ENCODE measurements at regions not wholly inside any gene's neighbourhood (a gene's known extent, or its start where the extent isn't known, plus 50 kb on each side); places are given as distances from the start of the nearest gene placed in this dataset.
"Not testable (repeated sequence)": the region's sequence is repeated elsewhere in the genome, so short reads cannot be mapped to it uniquely, and the experiment has no call there.

DNA sequence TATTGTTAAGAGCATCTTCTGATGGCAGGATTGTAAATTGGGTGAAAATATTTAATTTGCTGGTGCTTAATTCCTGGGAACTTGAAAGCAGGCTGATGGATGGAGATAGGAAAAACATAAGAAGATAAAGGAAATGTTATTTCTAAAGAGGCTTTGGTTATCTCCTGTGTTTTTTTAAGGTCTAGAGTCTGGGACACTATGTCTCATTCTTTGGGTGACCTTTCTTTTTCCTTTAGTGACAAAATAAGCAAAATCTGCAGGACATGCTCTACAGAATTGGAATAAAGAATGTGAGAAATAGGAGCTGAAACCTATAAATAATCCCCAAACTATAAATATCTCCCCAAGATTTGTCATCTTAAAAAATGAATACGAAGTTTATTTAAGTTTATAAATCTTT is 241.7 kb downstream of the DSC3 start:
- no peak for DNase-seq (ENCODE audit: extremely low spot score, unreplicated experiment)
- Mint-ChIP-seq H3K4me1 (ENCODE audit: unreplicated experiment) (no peaks in the 10 kb centered on the region), H3K9me3 (no peaks in the 10 kb centered on the region), H3K27ac (no peak overlapping the region), H3K27me3 (no peaks in the 10 kb centered on the region), H3K4me3 (no peak overlapping the region), H3K36me3 (no peaks in the 10 kb centered on the region)
- TF ChIP-seq, protein P1, sequence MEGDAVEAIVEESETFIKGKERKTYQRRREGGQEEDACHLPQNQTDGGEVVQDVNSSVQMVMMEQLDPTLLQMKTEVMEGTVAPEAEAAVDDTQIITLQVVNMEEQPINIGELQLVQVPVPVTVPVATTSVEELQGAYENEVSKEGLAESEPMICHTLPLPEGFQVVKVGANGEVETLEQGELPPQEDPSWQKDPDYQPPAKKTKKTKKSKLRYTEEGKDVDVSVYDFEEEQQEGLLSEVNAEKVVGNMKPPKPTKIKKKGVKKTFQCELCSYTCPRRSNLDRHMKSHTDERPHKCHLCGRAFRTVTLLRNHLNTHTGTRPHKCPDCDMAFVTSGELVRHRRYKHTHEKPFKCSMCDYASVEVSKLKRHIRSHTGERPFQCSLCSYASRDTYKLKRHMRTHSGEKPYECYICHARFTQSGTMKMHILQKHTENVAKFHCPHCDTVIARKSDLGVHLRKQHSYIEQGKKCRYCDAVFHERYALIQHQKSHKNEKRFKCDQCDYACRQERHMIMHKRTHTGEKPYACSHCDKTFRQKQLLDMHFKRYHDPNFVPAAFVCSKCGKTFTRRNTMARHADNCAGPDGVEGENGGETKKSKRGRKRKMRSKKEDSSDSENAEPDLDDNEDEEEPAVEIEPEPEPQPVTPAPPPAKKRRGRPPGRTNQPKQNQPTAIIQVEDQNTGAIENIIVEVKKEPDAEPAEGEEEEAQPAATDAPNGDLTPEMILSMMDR (conservative IDR thresholded peaks at IDR 0.05) = no peak

DNA sequence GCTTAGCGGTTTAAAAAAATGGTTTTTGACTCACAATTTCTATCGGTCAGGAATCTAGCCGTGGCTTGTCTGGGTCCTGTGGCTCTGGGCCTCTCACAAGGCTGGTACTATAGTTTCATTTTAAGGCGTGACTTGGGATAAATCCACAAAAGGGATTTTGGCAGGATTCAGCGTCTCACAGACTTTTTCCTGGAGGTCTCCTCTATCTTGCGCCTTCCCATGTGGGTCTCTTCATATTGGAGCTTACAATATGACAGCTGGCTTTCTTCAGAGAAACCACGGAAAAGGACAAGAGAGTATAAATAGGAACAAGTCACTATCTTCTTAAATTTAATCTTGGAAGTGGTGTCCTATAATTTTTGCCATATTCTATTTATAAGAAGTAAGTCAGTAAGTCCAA is 250.5 kb downstream of the DSC3 start:
- no peak for DNase-seq (ENCODE audit: extremely low spot score, unreplicated experiment)
- no peaks in the 10 kb centered on the region for H3K4me1 Mint-ChIP-seq (ENCODE audit: unreplicated experiment)
- no peak overlapping the region for H3K27ac Mint-ChIP-seq
- H3K36me3 Mint-ChIP-seq = no peaks in the 10 kb centered on the region
- H3K9me3 Mint-ChIP-seq = no peaks in the 10 kb centered on the region
- TF ChIP-seq, protein P1 (conservative IDR thresholded peaks at IDR 0.05) = no peak
- H3K4me3 Mint-ChIP-seq = no peak overlapping the region
- no peaks in the 10 kb centered on the region for H3K27me3 Mint-ChIP-seq

DNA sequence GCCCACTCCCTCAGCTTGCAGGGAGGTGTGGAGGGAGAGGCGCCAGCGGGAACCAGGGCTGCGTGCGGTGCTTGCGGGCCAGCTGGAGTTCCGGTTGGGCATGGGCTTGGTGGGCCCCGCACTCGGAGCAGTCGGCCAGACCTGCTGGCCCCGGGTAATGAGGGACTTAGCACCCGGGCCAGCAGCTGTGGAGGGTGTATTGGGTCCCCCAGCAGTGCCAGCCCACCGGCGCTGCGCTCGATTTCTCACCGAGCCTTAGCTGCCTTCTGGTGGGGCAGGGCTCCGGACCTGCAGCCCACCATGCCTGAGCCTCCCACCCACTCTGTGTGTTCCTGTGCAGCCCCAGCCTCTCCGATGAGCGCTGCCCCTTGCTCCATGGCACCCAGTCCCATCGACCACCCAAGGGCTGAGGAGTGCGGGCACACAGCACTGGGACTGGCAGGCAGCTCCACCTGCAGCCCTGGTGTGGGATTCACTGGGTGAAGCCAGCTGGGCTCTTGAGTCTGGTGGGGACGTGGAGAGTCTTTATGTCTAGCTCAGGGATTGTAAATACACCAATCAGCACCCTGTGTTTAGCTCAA is 254.0 kb downstream of the DSC3 start:
- not testable (repeated sequence) for DNase-seq (ENCODE audit: extremely low spot score, unreplicated experiment); H3K27ac Mint-ChIP-seq; H3K36me3 Mint-ChIP-seq; H3K4me1 Mint-ChIP-seq (ENCODE audit: unreplicated experiment); H3K4me3 Mint-ChIP-seq; H3K9me3 Mint-ChIP-seq; H3K27me3 Mint-ChIP-seq

DNA sequence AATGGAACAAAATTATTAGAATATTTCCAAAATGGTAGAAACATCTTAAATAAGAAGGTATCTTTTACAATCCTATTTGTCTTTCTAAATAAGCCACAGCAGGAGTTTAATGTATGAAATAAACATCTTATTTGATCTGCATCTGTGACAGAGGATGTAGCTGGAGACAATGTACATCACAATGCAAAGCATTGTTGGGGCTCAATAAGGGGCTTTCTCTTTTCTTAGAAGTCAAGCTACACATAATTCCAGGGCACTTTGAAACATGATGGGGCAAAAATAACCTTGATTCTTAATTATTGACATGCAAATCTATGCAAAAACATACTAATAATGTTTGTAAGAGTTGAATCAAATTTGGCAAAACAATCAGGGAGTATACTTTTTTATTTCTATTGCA is 255.1 kb downstream of the DSC3 start:
- Mint-ChIP-seq H3K4me1 (ENCODE audit: unreplicated experiment) (no peaks in the 10 kb centered on the region), H3K4me3 (no peak overlapping the region), H3K9me3 (no peaks in the 10 kb centered on the region), H3K27me3 (no peaks in the 10 kb centered on the region), H3K27ac (no peak overlapping the region), H3K36me3 (no peaks in the 10 kb centered on the region)
- TF ChIP-seq, protein P1 (conservative IDR thresholded peaks at IDR 0.05) = no peak
- DNase-seq (ENCODE audit: extremely low spot score, unreplicated experiment) = no peak

DNA sequence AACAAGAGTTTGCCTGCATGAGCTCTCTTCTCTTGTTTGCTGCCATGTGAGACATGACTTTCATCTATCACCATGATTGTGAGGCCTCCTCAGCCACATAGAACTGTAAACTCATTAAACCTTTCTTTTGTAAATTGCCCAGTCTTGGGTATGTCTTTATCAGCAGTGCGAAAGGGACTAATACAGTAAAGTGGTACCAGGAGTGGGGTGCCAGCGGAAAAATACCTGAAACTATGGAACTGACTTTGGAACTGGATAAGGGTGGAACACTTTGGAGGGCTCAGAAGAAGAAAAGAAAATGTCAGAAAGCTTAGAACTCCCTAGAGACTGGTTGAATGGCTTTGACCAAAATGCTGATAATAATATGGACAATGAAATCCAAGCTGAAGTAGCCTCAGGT is 260.9 kb downstream of the DSC3 start:
- TF ChIP-seq, protein P1 (conservative IDR thresholded peaks at IDR 0.05) = no peak
- peaks cover 5% of the 10 kb centered on the region for H3K9me3 Mint-ChIP-seq
- no peak overlapping the region for H3K4me3 Mint-ChIP-seq
- H3K4me1 Mint-ChIP-seq (ENCODE audit: unreplicated experiment) = no peaks in the 10 kb centered on the region
- H3K36me3 Mint-ChIP-seq = no peaks in the 10 kb centered on the region
- DNase-seq (ENCODE audit: extremely low spot score, unreplicated experiment) = no peak
- no peaks in the 10 kb centered on the region for H3K27me3 Mint-ChIP-seq
- H3K27ac Mint-ChIP-seq = no peak overlapping the region

DNA sequence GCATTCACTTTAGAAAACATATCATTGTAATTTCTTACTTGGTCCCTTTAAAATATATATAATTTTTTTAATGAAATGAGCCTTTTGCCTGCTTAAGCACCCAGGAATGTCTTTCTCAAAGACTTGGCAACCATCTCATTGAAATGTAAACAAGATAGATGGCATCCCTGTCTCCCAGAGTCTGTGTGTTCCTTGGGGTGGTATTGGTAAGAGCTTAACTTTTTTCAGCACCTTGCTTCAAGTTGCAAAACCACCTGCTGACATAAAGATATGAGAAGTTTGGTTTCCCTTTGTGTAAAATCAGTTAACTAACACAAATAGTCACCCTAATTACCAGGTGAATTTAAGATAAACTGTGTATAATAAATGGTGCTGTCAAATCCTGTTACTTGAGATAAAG is 266.9 kb downstream of the DSC3 start:
- DNase-seq (ENCODE audit: extremely low spot score, unreplicated experiment) = no peak
- H3K27me3 Mint-ChIP-seq = no peaks in the 10 kb centered on the region
- no peaks in the 10 kb centered on the region for H3K4me1 Mint-ChIP-seq (ENCODE audit: unreplicated experiment)
- H3K4me3 Mint-ChIP-seq = no peak overlapping the region
- H3K27ac Mint-ChIP-seq = no peak overlapping the region
- TF ChIP-seq, protein P1 (conservative IDR thresholded peaks at IDR 0.05) = no peak
- no peaks in the 10 kb centered on the region for H3K9me3 Mint-ChIP-seq
- H3K36me3 Mint-ChIP-seq = no peaks in the 10 kb centered on the region

DNA sequence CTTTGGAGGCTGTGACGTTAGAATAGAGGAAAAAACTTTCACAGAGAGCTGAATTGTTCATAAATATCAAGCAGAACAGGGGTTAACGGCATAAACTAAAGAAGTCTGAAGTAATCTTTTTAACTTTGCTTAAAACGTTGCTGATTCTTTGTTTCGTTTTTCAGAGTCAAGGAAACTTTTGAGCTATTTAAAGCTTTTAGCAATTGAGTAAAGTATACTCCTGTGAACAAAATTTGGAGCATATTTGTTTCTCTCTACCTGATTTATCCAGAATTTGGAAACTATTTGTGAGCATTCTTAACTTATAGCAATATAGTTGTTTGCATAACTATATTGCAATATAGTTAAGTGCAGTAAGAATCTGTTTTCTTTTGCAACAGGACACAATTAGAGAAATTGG is 270.4 kb downstream of the DSC3 start:
- not testable (repeated sequence) for H3K27me3 Mint-ChIP-seq; H3K9me3 Mint-ChIP-seq; H3K4me1 Mint-ChIP-seq (ENCODE audit: unreplicated experiment); H3K36me3 Mint-ChIP-seq; H3K27ac Mint-ChIP-seq; H3K4me3 Mint-ChIP-seq; DNase-seq (ENCODE audit: extremely low spot score, unreplicated experiment)
